Neural cell (in vitro differentiated cells): ENCODE measurements at regions not wholly inside any gene's neighbourhood (a gene's known extent, or its start where the extent isn't known, plus 50 kb on each side); places are given as distances from the start of the nearest gene placed in this dataset.

Experiments used
- H2AFZ ChIP-seq: fragments of 200-600, 300-800 bp; sonication (generic), shearing (Covaris generic); 2 replicates; pipeline ENCODE4 v1.6.0; 2014; ENCODE audit warnings: low read depth, mild to moderate bottlenecking, antibody characterized with exemption, low read length, moderate library complexity
- H3F3A ChIP-seq: fragments of 200-600 bp; shearing (Covaris generic); 2 replicates; pipeline ENCODE4 v1.6.1; 2016; ENCODE audit warnings: mild to moderate bottlenecking, moderate library complexity, mixed read lengths, antibody characterized with exemption, low read length; ENCODE audit not compliant: insufficient read depth, poor library complexity, severe bottlenecking
- H3K27ac ChIP-seq: fragments of 200-600, 300-800 bp; sonication (generic), shearing (Covaris generic); 2 replicates; pipeline ENCODE4 v1.5.1; 2014; ENCODE audit warnings: mild to moderate bottlenecking, low read length, moderate library complexity
- H3K27me3 ChIP-seq: fragments of 300-800, 200-600 bp; sonication (generic), shearing (Covaris generic); 2 replicates; pipeline ENCODE4 v1.6.0; 2014; ENCODE audit warnings: mild to moderate bottlenecking, low read depth, low read length, moderate library complexity; ENCODE audit not compliant: insufficient read depth
- H3K36me3 ChIP-seq: fragments of 300-800, 200-600 bp; sonication (generic), shearing (Covaris generic); 2 replicates; pipeline ENCODE4 v1.5.1; 2014; ENCODE audit warnings: mild to moderate bottlenecking, antibody characterized with exemption, low read length, moderate library complexity; ENCODE audit not compliant: insufficient read depth
- H3K4me2 ChIP-seq: fragments of 300-800, 200-600 bp; sonication (generic), shearing (Covaris generic); 2 replicates; pipeline ENCODE4 v1.6.0; 2014; ENCODE audit warnings: mild to moderate bottlenecking, low read length
- H3K4me3 ChIP-seq: fragments of 300-800, 200-600 bp; sonication (generic), shearing (Covaris generic); 2 replicates; pipeline ENCODE4 v1.5.1; 2014; ENCODE audit warnings: mild to moderate bottlenecking, low read length, moderate library complexity
- H3K79me2 ChIP-seq: fragments of 200-600 bp; shearing (Covaris generic); replicated peaks from 2 replicates; pipeline ENCODE4 v1.6.0; 2014; ENCODE audit warnings: mild to moderate bottlenecking, low read length, moderate library complexity; ENCODE audit not compliant: insufficient read depth
- H3K9ac ChIP-seq: fragments of 300-800, 200-600 bp; sonication (generic), shearing (Covaris generic); 2 replicates; pipeline ENCODE4 v1.6.1; 2016; ENCODE audit warnings: mild to moderate bottlenecking, low read length, mixed read lengths
- H3K9me2 ChIP-seq: fragments of 200-600 bp; shearing (Covaris generic); 2 replicates; pipeline ENCODE4 v1.6.1; 2016; ENCODE audit warnings: mild to moderate bottlenecking, low read length, mixed read lengths; ENCODE audit not compliant: insufficient read depth
- H3K9me3 ChIP-seq: fragments of 200-600, 300-800 bp; sonication (generic), shearing (Covaris generic); 2 replicates; pipeline ENCODE4 v1.6.1; 2016; ENCODE audit warnings: mild to moderate bottlenecking, mixed run types, low read length, moderate library complexity, mixed read lengths
- H4K20me1 ChIP-seq: fragments of 200-600 bp; shearing (Covaris generic); 2 replicates; pipeline ENCODE4 v1.6.1; 2016; ENCODE audit warnings: mild to moderate bottlenecking, mixed run types; ENCODE audit not compliant: insufficient read depth
- CTCF ChIP-seq: fragments of 450-650 bp; IDR thresholded peaks from 2 replicates; pipeline ENCODE4 v1.5.1; 2014; ENCODE audit warnings: antibody characterized with exemption, mild to moderate bottlenecking, moderate library complexity; ENCODE audit not compliant: poor library complexity, severe bottlenecking
- EP300 ChIP-seq: fragments of 450-650 bp; conservative IDR thresholded peaks from 2 replicates; pipeline ENCODE4 v1.6.1; 2014; ENCODE audit warnings: antibody characterized with exemption, mild to moderate bottlenecking, moderate library complexity; ENCODE audit not compliant: poor library complexity, severe bottlenecking
- EZH2 ChIP-seq: fragments of 200-600, 300-800 bp; shearing (Covaris generic), sonication (generic); IDR thresholded peaks from 2 replicates; pipeline ENCODE4 v1.6.1; 2014; ENCODE audit warnings: antibody characterized with exemption, low read length, borderline replicate concordance, mild to moderate bottlenecking; ENCODE audit not compliant: insufficient read depth, poor library complexity, severe bottlenecking
- MXI1 ChIP-seq: fragments of 450-650 bp; conservative IDR thresholded peaks from 2 replicates; pipeline ENCODE4 v1.6.1; 2014; ENCODE audit warnings: antibody characterized with exemption, mild to moderate bottlenecking; ENCODE audit not compliant: poor library complexity, severe bottlenecking
- POLR2AphosphoS5 ChIP-seq: IDR thresholded peaks from 2 replicates; pipeline ENCODE4 v1.6.1; 2012
- RAD21 ChIP-seq: fragments of 450-650 bp; conservative IDR thresholded peaks from 2 replicates; pipeline ENCODE4 v1.6.1; 2014; ENCODE audit warnings: antibody characterized with exemption, mild to moderate bottlenecking, moderate library complexity
- REST ChIP-seq: IDR thresholded peaks from 2 replicates; pipeline ENCODE4 v1.6.1; 2012; ENCODE audit warnings: borderline replicate concordance
- SMC3 ChIP-seq: fragments of 450-650 bp; conservative IDR thresholded peaks from 2 replicates; pipeline ENCODE4 v1.6.1; 2014; ENCODE audit warnings: antibody characterized with exemption, mild to moderate bottlenecking, moderate library complexity; ENCODE audit not compliant: poor library complexity
- TAF1 ChIP-seq: IDR thresholded peaks from 2 replicates; pipeline ENCODE4 v1.6.1; 2012; ENCODE audit warnings: low read depth

DNA sequence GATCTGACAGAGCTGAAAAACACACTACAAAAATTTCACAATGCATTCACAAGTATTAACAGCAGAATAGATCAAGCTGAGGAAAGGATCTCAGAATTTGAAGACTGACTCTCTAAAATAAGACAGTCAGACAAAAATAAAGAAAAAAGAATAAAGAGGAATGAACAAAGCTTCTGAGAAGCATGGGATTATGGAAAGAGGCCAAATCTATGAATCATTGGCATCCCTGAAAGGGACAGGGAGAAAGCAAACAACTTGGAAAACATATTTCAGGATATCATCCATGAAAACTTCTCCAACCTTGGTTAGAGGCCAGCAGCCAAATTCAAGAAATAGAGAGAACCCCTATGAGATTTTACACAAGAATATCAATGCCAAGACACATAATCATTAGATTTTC lies 804.8 kb upstream of the IGFBP3 start:
- Histone ChIP-seq H4K20me1 (no peaks in the 10 kb centered on the region), H3K79me2 (no peaks in the 10 kb centered on the region), H3K27me3 (no peaks in the 10 kb centered on the region), H3K4me3 (no peak overlapping the region), H3K9ac (no peak overlapping the region), H3K36me3 (no peaks in the 10 kb centered on the region), H3F3A (no peaks in the 10 kb centered on the region), H3K27ac (no peak overlapping the region), H2AFZ (no peak overlapping the region), H3K9me2 (no peaks in the 10 kb centered on the region), H3K4me2 (no peak overlapping the region), H3K9me3 (no peaks in the 10 kb centered on the region)
- TF ChIP-seq TAF1: no peak
- TF ChIP-seq POLR2AphosphoS5: no peak
- TF ChIP-seq EZH2: no peak
- TF ChIP-seq RAD21: no peak
- no peak for TF ChIP-seq EP300
- no peak for TF ChIP-seq MXI1
- TF ChIP-seq SMC3: no peak
- no peak for TF ChIP-seq REST
- no peak for TF ChIP-seq CTCF

DNA sequence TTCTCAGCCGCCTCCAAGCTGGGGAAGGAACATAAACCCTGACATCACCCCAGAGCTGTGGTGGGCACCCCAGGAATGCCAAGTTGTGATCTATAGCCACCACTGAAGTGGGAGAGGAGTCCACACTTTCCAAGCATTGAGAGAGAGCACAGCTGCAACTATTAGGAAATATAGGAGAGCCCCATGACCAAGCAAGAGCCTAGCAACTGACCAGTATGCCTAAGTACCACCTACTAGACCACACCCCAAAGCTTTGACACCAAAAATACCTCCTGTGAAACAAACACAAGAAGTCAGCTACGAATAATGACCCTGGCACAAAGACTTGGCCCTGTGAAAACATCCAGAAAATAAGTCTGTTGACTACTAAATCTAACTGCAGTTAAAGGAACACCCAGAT lies 804.1 kb upstream of the IGFBP3 start:
- Histone ChIP-seq H3K27me3 (no peaks in the 10 kb centered on the region), H2AFZ (no peak overlapping the region), H4K20me1 (no peaks in the 10 kb centered on the region), H3K27ac (no peak overlapping the region), H3K4me3 (no peak overlapping the region), H3K79me2 (no peaks in the 10 kb centered on the region), H3F3A (no peaks in the 10 kb centered on the region), H3K4me2 (no peak overlapping the region), H3K9me3 (no peaks in the 10 kb centered on the region), H3K36me3 (no peaks in the 10 kb centered on the region), H3K9me2 (no peaks in the 10 kb centered on the region), H3K9ac (no peak overlapping the region)
- TF ChIP-seq RAD21 (no peak), CTCF (no peak), TAF1 (no peak), EZH2 (no peak), POLR2AphosphoS5 (no peak), SMC3 (no peak), EP300 (no peak), MXI1 (no peak), REST (no peak)
